ENCODE measurements at regions not wholly inside any gene's neighbourhood (a gene's known extent, or its start where the extent isn't known, plus 50 kb on each side); places are given as distances from the start of the nearest gene placed in this dataset.

GRCh38 chr16:55115506-55115905 lies 184.8 kb downstream of the IRX5 start:
- H3K36me3 ChIP-seq (ENCODE audit: insufficient read depth): no peaks in the 10 kb centered on the region
- no peaks in the 10 kb centered on the region for H4K20me1 ChIP-seq (replicated peaks; ENCODE audit: insufficient read depth)
- no peak overlapping the region for H3K27ac ChIP-seq (ENCODE audit: low read depth)
- H3K27ac Mint-ChIP-seq: no peak overlapping the region
- no peak overlapping the region for H3K4me3 Mint-ChIP-seq
- H3K9me3 Mint-ChIP-seq: no peaks in the 10 kb centered on the region
- H3K4me2 ChIP-seq: no peak overlapping the region
- no peaks in the 10 kb centered on the region for H3K79me2 ChIP-seq (replicated peaks; ENCODE audit: insufficient read depth)
- no peak for DNase-seq (ENCODE audit: low spot score)
- H3K4me3 ChIP-seq: no peak overlapping the region
- no peaks in the 10 kb centered on the region for H3K4me1 Mint-ChIP-seq
- H3K9me2 ChIP-seq (ENCODE audit: insufficient read depth): no peaks in the 10 kb centered on the region
- no peak overlapping the region for H2AFZ ChIP-seq
- no peak for TF ChIP-seq JUNB (IDR thresholded peaks at IDR 0.05; ENCODE audit: unreplicated experiment)
- TF ChIP-seq CTCF (conservative IDR thresholded peaks at IDR 0.05; ENCODE audit: low read depth in 2 of 2): no peak
- TF ChIP-seq ETS1 (IDR thresholded peaks at IDR 0.05): no peak
- TF ChIP-seq REST (IDR thresholded peaks at IDR 0.05; ENCODE audit: unreplicated experiment): no peak
- TF ChIP-seq ZNF114 (CRISPR knock-in tag; IDR thresholded peaks at IDR 0.05): no peak
- no peak for TF ChIP-seq EZH2 (IDR thresholded peaks at IDR 0.05; ENCODE audit: low read depth, unreplicated experiment)
- TF ChIP-seq CREB1 (CRISPR knock-in tag; IDR thresholded peaks at IDR 0.05; ENCODE audit: low read depth): no peak
- no peaks in the 10 kb centered on the region for H3K4me1 ChIP-seq (ENCODE audit: insufficient read depth)
- peaks cover 2% of the 10 kb centered on the region for H3K27me3 Mint-ChIP-seq (ENCODE audit: insufficient read depth, low read depth, poor library complexity)
- ATAC-seq: no peak
- no peaks in the 10 kb centered on the region for H3K36me3 Mint-ChIP-seq (ENCODE audit: low read depth)
- no peaks in the 10 kb centered on the region for H3F3A ChIP-seq (replicated peaks; ENCODE audit: low read depth)
- H3K27me3 ChIP-seq (ENCODE audit: insufficient read depth): no peaks in the 10 kb centered on the region

- H3K4me1 ChIP-seq (ENCODE audit: insufficient read depth): no peaks in the 10 kb centered on the region
- Mint-ChIP-seq H3K9me3 (no peaks in the 10 kb centered on the region), H3K36me3 (ENCODE audit: low read depth) (no peaks in the 10 kb centered on the region), H3K4me1 (no peaks in the 10 kb centered on the region), H3K4me3 (no peak overlapping the region), H3K27ac (no peak overlapping the region), H3K27me3 (ENCODE audit: insufficient read depth, low read depth, poor library complexity) (peaks cover 2% of the 10 kb centered on the region)
- H3K27me3 ChIP-seq (ENCODE audit: insufficient read depth): no peaks in the 10 kb centered on the region
- DNase-seq (ENCODE audit: low spot score) (no peak), ATAC-seq (no peak)
- TF ChIP-seq ZNF114 (CRISPR knock-in tag; IDR thresholded peaks at IDR 0.05) (no peak), ETS1 (IDR thresholded peaks at IDR 0.05) (no peak), JUNB (IDR thresholded peaks at IDR 0.05; ENCODE audit: unreplicated experiment) (no peak), STAT1 (IDR thresholded peaks at IDR 0.05; ENCODE audit: unreplicated experiment) (no peak)
- no peaks in the 10 kb centered on the region for H4K20me1 ChIP-seq (replicated peaks; ENCODE audit: insufficient read depth)
- H3K36me3 ChIP-seq (ENCODE audit: insufficient read depth): no peaks in the 10 kb centered on the region
- no peaks in the 10 kb centered on the region for H3K79me2 ChIP-seq (replicated peaks; ENCODE audit: insufficient read depth)
- H3F3A ChIP-seq (replicated peaks; ENCODE audit: low read depth): no peaks in the 10 kb centered on the region
- H2AFZ ChIP-seq: no peak overlapping the region
- H3K27ac ChIP-seq (ENCODE audit: low read depth): no peak overlapping the region
- H3K9me2 ChIP-seq (ENCODE audit: insufficient read depth): no peaks in the 10 kb centered on the region
- H3K4me2 ChIP-seq: no peak overlapping the region
- no peak overlapping the region for H3K4me3 ChIP-seq
Observed at GRCh38 chr16:55116165-55116920, 185.7 kb downstream of the IRX5 start.
